Stimulated activated CD8-positive, alpha-beta memory T cell treated with anti-CD3 and anti-CD28 coated beads, Interleukin-15, amount 100 ng/mL, for 1 hour (primary cell): ENCODE measurements at regions not wholly inside any gene's neighbourhood (a gene's known extent, or its start where the extent isn't known, plus 50 kb on each side); places are given as distances from the start of the nearest gene placed in this dataset.

Source experiments
- DNase-seq: peaks from one replicate; pipeline ENCODE4 v3.0.0-alpha.2; 2020; ENCODE audit warnings: low read depth

DNA sequence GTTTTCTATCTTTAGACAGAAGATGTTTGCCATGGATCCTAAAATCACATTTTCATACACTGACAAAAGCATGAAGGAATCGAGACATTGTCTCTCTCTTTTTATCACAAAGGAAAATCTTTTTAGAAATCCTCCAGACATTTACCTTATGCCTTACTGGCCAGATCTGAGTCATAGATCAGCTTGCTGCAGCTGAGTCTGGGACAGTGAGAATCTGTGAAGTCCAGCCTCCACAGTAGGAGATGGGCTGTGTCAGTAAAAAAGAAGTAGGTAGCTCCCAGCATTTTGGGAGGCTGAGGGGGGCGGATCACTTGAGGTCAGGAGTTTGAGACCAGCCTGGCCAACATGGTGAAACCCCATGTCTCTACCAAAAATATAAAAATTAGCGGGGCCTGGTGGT, 333.4 kb upstream of the ZNF462 start:
- DNase-seq: no peak

DNA sequence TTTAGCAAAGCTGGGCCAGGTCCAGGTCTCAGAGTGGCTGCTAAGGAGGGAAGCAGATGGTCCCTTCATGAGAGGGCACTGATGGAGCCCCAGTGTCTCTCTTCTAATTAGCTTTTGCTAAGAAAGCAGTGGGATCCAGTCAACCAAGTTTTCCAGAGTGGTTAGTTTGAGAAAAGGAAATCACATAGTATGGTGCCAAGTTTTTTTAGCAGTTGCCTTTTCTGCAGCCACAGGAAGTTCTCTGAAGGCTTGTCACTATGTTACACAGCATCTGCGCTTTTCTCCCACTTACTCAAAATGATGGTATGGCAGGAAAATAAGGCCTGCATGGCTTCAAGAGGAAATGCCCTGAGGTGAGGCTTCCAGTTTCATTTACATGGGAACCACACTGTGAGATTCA, 331.5 kb upstream of the ZNF462 start:
- no peak for DNase-seq

DNA sequence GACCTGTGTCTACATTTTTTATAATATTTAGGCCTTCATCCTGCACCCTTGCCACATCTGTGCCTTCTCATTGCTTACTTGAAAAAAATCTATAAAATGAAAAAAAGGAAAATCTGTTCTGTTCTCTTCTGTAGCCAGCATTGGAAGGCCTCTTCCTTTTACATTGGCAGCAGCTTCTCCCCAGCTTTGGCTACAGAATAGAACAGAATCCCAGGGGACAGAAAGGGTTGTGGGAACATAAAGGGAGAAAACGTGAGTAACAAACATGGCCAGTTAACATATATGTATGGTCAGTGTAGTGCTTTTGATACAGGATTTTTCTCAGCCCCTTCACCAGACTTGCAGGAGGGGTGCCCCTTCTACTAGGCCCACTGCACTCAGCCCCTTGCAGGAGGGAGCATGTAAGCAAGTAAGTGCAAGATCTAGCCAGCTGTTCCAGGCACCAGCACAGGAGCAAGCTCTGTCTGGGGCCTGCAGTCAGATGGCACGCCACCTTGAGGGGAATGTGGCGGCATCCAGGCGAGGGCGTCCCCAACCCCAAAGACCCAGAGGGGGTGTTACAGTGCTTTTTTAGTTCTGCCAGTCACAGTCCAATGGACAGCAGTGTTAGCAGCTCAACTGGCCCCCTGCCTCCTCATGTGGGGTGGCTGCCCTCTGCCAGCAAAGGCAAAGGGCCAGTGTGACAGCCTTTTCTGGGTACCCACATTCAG, 330.5 kb upstream of the ZNF462 start:
- no peak for DNase-seq

DNA sequence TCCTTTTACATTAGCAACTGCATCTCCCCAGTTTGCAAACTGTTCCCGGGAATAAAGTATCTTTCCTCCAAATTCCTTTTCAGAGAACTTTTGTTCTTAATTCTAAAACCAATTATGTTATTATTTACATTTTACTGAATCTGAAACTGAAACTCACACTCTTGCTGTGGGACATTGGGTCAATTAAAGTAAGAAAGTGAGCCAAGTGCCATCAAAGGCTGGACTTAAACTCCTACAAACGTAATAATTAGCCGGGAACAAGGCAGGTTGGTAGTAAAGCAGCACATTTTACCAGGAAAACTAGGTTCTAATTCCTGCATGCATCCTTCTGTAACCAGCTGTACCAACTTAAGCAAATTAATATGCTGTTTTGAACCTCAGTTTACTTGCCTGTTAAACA, 328.2 kb upstream of the ZNF462 start:
- no peak for DNase-seq

DNA sequence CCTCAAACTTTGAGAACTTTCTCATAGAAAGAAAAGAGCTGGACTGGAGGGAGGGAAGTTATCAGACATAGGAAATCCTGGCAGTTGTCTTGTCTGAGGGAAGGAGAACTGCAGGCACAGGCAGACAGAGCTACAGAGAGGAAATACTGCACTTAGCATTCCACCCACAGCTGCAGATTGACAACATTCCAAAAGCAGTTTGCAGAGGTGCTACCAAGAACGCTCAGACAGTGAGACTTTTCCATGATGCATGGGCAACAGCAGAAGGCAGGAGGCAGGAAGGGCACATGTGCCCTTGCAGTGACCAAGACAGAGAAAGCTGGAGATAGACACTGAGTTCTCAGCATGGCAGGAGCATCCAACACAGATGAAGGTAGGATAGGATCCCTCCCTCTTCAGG, 327.5 kb upstream of the ZNF462 start:
- DNase-seq: no peak

DNA sequence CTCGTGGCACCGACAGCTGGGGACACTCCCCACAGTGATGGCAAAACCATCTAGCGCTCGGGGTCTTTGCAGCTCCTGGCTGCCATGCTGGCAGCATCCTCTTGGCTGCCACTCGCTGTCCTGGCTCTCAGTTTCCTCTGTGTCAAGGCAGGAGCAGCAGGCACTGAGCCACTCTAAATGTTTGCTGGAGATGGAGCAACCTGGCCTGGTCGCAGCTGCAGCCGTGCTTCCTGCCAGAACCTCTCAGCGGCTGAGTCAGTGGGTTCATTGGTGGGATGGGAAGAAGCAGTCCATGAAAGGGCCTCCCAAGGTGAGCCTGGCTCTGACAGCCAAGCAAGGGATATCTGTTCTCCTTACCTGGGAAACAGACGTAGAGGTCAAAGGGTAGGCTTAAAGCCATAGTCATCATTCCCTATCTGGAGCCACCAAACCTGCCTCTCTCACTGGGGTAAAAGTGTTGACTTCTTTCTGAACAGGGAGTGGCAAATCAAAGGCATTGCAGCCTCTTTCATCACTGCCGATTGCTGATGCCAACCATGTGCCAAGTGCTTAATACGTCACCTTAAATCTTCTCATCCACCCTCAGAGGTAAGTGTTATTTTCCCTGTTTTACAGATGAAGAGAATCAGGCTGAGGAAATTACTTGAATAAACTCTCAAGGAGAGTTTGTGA, 304.8 kb upstream of the ZNF462 start:
- DNase-seq: no peak

DNA sequence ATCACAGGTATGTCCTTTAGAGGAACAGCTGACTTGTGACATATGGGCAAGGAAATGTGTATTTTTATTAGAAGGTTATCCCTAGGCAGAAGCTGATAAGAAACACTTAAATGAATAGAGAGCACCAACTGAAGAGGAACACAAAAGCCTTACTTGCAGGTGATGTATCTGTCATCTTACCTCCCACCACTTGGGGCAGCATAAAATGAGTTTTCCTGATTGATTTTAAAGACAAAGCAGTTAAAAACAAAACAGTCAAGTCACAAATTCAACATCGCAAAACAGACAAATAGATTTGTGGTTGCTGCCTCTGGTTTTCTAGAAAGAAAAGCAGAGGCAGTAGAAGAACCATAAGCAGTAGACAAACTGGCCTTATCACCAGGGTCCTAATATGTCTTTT, 302.4 kb upstream of the ZNF462 start:
- no peak for DNase-seq

DNA sequence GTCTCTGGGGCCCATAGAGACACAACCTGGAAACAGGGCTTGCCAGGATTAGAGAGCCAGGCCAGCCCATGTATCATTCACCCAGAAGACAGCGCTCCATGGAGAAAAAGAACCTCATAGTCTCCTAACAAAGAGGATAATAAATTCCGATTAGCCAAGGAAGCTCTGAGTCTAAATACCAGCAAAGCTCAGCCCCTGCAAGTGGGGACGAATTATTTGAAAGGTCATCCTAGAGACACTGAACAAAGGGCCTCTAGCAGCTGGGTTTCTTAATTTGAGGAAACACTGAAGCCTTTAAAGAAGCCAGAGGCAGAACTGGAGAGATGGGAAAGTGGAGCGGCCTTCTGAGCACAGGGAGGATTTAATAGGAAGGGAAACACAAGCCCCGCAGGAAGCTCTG, 287.1 kb upstream of the ZNF462 start:
- no peak for DNase-seq

DNA sequence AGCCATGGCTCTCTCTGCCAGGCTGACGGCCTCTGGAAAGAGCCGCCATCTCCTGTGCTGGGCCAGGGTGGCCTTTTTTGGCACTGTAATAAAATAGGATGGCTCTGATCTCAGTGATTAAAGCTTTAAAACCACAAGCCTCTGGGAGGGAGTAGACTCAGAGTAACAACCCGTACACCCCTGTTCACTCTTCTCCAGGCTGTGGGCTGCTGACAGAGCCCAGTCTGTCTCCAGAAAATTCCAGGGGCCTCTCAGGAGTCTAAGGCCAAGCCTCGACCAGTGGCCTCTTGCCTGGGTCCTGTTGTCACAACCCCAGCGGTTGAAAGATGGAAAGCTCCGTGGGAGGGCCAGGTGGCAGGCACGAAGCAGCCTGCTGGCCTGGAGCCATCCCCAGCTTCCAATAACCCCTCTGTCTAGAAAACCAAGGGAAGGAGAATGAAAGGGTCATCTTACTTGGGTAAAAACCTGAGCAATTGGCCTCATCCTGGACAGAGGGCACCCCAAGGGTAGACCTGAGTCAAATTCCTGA, 286.7 kb upstream of the ZNF462 start:
- no peak for DNase-seq

DNA sequence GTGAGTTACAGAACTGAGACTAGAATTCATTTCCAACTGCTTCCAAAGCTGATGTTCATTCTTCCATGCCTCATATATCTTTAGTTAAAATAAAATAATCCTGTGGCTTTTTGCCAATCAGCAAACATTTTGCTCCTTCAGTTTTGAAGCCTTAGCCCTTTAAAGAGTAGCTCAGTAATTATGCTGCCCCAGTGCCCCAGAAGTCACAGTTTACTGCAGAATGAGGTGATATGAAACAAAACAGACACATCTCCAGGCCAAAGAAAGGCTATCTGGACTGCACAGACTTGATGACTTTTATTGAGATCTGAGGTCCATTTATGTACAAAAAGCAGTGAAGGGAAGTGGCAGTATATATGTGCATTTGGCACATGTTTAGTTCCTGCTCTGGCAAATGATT, 285.8 kb upstream of the ZNF462 start:
- DNase-seq: no peak

DNA sequence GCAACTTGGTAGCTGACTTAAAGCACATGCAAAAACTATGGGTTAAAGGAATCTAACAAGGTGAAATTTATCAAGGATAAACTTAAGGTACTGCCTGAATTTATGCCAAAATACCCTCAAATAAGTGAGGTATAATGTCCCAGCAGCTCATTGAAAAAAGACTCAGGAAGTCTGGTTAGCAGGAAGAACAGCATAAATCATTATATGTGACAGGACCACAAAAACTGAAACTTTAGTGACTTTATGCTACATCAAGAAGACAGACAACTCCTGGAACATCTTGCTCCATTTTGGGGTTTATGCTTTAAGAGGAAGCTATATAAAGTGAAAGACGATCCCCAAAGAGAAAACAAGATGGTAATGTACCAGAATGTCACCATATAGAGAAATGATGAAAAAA, 282.4 kb upstream of the ZNF462 start:
- no peak for DNase-seq

DNA sequence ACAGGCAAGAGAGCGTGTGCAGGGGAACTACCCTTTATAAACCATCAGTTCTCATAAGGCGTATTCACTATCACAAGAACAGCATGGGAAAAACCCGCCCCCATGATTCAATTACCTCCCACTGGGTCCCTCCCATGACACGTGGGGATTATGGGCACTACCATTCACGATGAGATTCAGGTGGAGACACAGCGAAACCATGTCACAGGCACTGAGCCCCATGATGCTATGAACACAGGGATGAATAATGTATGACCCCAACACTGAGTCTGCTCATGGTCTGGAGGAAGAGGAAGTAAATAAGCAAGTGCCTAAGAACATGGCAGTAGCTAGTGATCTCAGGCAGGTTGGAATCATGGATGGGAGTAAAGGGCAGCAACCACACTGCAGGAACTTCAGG, 281.0 kb upstream of the ZNF462 start:
- DNase-seq: no peak

DNA sequence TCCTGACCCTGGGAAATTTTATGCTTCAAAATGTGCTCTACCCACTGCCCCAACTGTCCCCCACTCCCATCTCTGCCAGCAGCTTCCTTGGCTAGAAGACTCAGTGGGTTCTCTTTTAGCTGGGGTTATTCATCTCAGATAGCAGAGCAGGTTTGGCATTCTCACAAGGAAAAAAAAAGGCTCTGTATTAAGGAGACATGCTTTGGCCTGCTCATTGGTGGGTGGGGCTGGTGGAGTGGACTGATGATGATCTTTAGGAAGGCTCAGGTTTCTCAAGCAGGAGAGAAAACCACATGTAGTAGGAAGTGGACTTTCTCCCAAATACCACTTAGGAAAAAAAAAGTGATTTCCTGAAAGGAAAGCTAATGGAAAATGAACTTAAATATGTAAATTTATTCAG, 279.2 kb upstream of the ZNF462 start:
- DNase-seq: no peak

DNA sequence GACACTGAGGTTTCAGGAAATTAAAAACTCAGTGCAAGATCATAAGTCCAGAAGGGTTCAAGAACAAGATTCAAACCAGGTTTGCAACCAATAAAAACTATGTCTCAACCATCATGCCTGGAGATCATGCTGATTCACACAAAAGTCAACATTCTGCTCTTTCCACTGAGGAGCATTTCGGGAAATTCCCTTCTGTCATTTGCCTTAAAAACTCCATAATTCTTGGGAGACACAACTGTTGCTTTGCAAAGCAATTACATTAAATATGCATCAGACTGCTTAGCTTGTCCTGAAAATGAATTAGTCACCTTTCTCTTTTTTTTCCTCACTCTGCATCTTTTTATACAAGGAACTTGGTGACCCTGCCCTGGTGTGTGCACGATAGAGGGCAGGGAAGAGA, 275.9 kb upstream of the ZNF462 start:
- no peak for DNase-seq

DNA sequence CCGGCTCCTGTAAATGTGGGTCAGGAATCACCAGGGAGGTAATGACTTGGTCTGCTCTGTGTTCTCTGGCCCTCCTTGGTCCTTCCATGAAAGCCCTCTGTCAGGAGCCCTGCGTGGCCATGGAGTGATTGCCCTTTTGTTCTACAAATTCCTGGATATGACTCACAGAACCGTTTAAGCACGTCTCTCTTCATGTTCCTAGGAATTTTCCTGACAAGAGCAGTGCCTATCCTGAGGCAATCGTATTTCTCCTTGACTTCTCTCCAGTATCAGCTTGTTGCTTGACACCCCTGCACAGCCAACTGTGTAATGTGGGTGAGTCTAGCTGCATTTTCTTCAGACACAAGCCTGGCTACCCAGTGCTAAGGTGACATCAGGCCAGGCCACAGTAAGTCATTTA, 274.3 kb upstream of the ZNF462 start:
- DNase-seq: no peak

DNA sequence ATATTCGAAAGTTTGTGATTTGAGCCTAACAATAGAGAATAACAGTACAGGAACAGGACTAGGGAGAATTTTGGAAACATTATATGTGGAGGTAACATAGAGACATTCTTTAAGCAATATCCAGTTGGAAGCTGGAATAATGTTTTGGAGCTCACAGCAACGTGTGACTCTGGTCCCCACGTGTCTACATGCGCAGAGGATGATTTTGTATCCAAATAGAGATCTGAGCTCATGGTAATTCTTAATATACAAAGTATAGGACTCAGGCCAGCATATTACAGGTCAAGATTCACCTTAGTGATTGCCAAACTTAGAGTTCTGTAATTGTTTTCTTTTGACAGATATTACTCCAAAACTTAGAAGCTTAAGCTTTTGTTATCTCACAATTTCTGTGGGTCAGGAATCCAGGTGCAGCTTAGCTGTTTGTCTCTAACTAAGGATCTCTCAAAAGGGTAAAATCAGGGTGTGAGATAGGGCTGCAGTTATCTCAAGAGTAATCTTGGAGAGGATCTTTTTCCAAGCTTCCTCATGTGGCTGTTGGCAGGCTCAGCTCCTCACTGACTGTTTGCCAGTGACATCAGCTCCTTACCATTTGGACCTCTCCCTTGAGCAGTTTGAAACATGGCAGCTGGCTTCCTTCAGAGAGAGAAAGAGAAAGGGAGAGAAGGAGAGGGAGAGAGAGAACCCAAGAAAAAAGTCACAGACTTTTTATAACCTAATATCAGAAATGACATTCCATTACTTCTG, 272.0 kb upstream of the ZNF462 start:
- DNase-seq: no peak

DNA sequence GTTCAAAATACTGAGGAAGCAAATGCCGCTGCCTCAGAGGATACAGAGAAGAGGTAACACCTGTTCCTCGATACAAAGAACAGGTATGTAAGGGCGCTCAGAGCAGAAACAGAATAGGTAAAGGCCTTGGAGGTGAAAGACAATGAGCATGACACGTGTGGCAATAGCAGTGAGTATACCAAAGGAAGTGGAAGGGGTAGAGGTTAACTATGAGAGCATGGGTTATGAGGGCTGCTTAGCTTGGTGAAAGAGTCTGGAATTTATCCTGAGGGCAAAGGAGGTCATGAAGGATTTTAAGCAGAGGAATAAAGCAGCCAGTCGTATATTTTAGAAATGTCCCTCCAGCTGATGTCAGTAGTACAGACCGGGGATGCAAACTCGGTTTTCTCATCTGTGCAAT, 269.8 kb upstream of the ZNF462 start:
- no peak for DNase-seq

DNA sequence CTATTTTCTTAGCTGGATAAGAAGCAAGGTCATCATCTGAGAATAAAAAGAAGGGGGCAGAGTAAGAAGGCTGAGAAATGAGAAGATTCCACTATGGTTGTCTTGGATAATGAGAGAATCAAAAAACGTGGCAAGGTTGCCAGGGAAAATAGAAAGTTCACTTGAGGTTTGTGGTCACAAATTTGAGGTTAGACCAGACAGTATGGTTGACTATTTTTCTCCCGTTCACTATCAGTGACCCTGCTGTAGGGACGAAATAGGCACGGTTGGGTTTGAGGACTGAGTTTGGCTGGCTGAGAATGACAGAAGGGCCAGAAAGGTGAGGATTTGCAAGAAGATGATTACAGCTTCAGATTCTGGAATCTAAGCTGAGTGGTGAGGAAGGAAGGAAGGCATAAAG, 266.0 kb upstream of the ZNF462 start:
- no peak for DNase-seq

DNA sequence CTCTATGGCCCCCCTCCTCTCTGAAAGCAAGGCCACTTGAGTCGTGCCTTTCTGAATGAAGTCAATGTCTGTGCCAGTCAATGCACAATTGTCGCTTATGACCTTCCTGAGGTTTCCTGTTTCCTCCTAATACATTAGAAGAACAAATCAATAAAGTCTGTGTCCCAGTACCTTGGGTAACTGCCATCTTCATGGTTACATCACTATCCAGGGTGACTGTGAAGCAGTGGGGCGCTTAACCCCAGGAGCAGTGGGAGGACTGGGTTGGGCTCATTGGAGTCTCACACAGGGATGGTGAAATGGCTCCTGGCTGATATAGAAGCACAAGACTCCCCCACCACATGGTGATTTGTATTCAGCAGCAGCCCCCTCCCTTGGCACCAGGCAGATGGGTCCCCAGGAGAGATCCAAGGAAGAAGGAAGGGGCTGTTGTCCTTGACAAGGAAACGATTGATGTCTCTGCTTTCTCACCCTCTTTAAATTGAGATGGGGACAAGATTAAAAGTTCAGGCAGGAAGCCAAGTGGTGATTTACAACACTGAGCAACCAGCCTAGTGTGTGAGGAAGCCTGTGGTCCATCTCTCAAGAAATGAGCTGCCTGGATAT, 261.9 kb upstream of the ZNF462 start:
- DNase-seq: no peak

DNA sequence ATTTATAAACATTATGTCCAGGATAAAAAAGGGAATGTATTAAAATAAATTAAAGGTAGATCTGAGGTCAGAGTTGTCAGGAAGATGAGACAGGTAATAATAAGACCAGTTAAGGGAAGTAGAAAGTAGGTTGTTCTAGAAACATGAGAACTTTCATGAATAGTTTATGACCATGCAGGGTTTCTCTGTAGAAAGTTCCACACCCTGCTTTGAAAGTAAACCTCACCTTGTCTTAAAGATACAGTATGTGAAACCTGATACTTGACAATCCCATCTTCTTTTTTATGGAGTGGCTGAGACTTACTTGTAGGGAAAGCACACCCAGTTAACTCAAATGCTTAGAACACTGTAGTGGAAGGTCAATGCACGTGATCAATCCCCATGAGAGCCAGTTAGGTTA, 260.6 kb upstream of the ZNF462 start:
- no peak for DNase-seq

DNA sequence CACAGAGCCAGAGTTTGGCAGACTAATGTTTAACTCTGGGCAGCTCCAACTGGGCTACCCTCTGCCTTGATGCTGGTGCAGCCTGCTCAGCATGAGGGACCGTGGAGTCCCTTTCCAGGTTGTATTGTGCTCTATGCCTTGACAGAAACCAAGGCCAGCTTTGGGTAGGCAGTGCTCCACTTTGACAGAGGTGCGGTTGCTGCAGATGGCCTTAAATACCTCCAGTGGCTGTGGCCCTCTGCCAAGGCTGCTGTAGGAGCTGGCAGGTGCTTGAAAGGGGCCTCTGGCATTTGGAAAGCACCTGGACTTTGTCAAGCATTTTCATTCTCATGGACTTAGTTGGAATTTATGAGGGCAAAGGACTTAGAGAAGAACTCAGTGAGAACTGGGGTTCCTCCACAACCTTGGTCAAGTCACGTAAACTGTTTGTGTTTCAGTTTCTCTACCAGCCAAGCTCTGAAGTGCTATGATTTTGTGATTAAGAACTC, 249.7 kb upstream of the ZNF462 start:
- no peak for DNase-seq

DNA sequence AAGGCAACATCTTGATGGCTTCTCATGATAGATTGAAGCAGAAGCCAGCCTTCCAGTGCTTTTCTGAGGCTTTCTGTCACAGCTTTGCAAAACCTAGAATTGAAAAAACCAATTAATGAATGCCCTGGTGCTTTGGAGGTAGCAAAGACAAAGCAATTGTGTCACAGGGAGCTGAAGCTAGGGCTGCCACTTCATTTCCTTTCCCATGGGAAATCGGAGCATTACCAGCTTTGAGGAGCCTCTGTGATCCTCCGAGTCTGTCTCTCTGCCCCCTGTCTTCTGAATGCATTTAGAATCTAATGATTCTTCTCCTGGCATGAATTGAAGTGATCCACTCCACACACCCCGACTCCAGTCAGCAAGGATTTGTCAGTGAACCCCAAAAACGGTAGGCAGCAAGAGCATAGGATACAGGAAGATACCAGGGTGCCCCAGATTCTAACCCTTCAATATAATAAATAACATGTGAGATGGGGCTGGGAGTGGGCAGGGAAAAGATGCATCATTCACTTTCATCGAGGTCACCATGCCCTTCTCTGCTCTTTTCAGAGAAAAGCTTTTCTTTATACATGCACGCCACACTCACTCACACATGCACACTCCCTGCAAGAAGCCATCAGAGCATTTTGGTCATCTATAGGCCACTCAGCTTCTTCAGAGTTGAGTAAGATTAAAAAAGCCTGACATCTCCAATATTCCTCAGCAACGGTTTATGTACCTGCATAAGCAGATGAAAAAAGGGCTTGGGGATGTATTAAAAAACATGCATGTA, 247.7 kb upstream of the ZNF462 start:
- DNase-seq: no peak
